NT2/D1 (cell line): ENCODE measurements at regions not wholly inside any gene's neighbourhood (a gene's known extent, or its start where the extent isn't known, plus 50 kb on each side); places are given as distances from the start of the nearest gene placed in this dataset.

Experiments
- SUZ12 ChIP-seq: IDR thresholded peaks from 2 replicates; pipeline ENCODE4 v1.6.1; 2011; ENCODE audit not compliant: insufficient read length, insufficient read depth; ENCODE audit errors: extremely low read depth
- YY1 ChIP-seq: IDR thresholded peaks from 2 replicates; pipeline ENCODE4 v1.6.1; 2011; ENCODE audit not compliant: insufficient read length, insufficient read depth
- ZNF274 ChIP-seq: IDR thresholded peaks from 2 replicates; pipeline ENCODE4 v1.6.1; 2011; ENCODE audit warnings: mild to moderate bottlenecking, low read depth, low read length

DNA sequence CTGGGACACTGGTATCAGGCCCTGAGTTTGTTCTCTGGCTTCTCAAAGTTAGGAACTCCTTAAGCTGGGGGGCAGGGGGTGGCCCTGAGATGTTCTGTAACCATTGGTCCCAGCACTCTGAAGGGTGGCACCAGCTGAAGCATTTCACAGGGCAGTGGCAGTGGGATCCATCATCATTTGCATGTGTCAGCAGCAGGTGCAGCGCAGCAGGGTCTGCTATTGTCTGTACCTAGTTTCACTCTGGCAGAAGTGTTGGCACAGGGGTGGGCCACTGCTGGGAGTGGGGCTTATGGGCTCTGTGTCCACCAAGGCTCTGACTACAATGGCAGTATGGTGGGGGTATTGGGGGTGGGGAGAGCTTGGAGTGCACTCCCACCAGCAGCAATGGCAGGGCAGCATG lies 460.4 kb upstream of the ZNF804A start:
- TF ChIP-seq ZNF274 (no peak), YY1 (no peak), SUZ12 (no peak)
